ENCODE measurements at regions not wholly inside any gene's neighbourhood (a gene's known extent, or its start where the extent isn't known, plus 50 kb on each side); places are given as distances from the start of the nearest gene placed in this dataset.

- TF ChIP-seq CTCF (IDR thresholded peaks at IDR 0.05): no peak
- TF ChIP-seq POLR2A (IDR thresholded peaks at IDR 0.05): no peak
Measured at GRCh38 chr3:164030194-164030593, 1048.1 kb downstream of the SI start.
